ENCODE measurements at regions not wholly inside any gene's neighbourhood (a gene's known extent, or its start where the extent isn't known, plus 50 kb on each side); places are given as distances from the start of the nearest gene placed in this dataset.

DNA sequence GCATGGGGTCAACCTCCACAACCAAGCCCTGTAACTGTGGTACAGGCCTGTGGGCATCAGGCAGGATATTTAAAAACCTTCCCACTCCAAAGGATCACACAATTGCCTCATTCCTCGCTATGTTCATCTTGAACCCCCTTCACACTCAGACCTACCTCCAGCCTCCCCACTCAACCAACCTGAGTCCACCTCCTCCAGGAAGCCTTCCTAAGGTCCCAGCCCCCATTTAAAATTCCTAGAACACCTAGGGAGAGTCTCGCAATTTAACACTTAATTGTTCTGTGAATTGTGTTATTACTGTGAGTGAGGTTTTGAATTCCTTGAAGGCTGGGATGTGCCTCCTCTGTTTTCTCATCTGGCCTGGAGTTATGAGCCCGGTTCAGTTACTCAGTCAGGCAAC, 93.1 kb upstream of the SMNDC1 start:
- TF ChIP-seq SP1 (IDR thresholded peaks at IDR 0.05; ENCODE audit: low read depth, low read length) (no peak), RAD21 (IDR thresholded peaks at IDR 0.05; ENCODE audit: insufficient read depth, low read depth, low read length) (no peak), HDGF (IDR thresholded peaks at IDR 0.05) (no peak), ZBTB33 (IDR thresholded peaks at IDR 0.05) (no peak), CTCF (IDR thresholded peaks at IDR 0.05 in 2 of 3, conservative IDR thresholded peaks at IDR 0.05 in 1 of 3; ENCODE audit: control insufficient read depth in 2 of 3, extremely low read depth in 1 of 3, insufficient read depth in 1 of 3, low read depth in 3 of 3, low read length in 3 of 3) (no peak), ZNF274 (IDR thresholded peaks at IDR 0.05; ENCODE audit: insufficient read depth, insufficient read length) (no peak), MAX (IDR thresholded peaks at IDR 0.05; ENCODE audit: low read depth, low read length) (no peak), SMC3 (IDR thresholded peaks at IDR 0.05; ENCODE audit: borderline replicate concordance, low read length) (no peak), ZNF207 (IDR thresholded peaks at IDR 0.05; ENCODE audit: borderline replicate concordance) (no peak), RFX5 (IDR thresholded peaks at IDR 0.05; ENCODE audit: low read depth, low read length) (no peak), POLR2A (IDR thresholded peaks at IDR 0.05; ENCODE audit: low read depth, low read length) (no peak), CEBPB (IDR thresholded peaks at IDR 0.05; ENCODE audit: borderline replicate concordance in 1 of 2, low read depth in 2 of 2, low read length in 2 of 2) (no peak)
- TF ChIP-seq, protein P1, sequence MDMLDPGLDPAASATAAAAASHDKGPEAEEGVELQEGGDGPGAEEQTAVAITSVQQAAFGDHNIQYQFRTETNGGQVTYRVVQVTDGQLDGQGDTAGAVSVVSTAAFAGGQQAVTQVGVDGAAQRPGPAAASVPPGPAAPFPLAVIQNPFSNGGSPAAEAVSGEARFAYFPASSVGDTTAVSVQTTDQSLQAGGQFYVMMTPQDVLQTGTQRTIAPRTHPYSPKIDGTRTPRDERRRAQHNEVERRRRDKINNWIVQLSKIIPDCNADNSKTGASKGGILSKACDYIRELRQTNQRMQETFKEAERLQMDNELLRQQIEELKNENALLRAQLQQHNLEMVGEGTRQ (IDR thresholded peaks at IDR 0.05; ENCODE audit: borderline replicate concordance, low read depth, low read length) = no peak
